Lower lobe of right lung (tissue), 2 donors: ENCODE measurements at regions not wholly inside any gene's neighbourhood (a gene's known extent, or its start where the extent isn't known, plus 50 kb on each side); places are given as distances from the start of the nearest gene placed in this dataset.

Experiments
- ATAC-seq, 2 donors: fragments of 200-7000 bp; cut with Tn5 transposase; one replicate each; pipeline ENCODE4 v1.9.1; 2020 to 2022; ENCODE audit warnings: mild to moderate bottlenecking in 2 of 2, moderate library complexity in 2 of 2
- DNase-seq: peaks from one replicate; pipeline ENCODE4 v3.0.0-alpha.2; 2020
- H3K27ac ChIP-seq: fragments of 200-600 bp; one replicate; pipeline ENCODE4 v1.8.0; 2022
- H3K27me3 ChIP-seq: fragments of 200-600 bp; one replicate; pipeline ENCODE4 v1.8.0; 2022; ENCODE audit warnings: low read depth
- H3K36me3 ChIP-seq: fragments of 200-600 bp; one replicate; pipeline ENCODE4 v1.8.0; 2022; ENCODE audit warnings: mild to moderate bottlenecking
- H3K4me1 ChIP-seq: fragments of 200-600 bp; one replicate; pipeline ENCODE4 v1.8.0; 2022
- H3K4me3 ChIP-seq: fragments of 200-600 bp; one replicate; pipeline ENCODE4 v1.8.0; 2022; ENCODE audit warnings: mild to moderate bottlenecking
- H3K9me3 ChIP-seq: fragments of 200-600 bp; one replicate; pipeline ENCODE4 v1.8.0; 2022
- intact Hi-C: fragments of 100-400 bp; cut with DNase I; formaldehyde crosslinking; loops from one replicate; pipeline ENCODE4 v1.11.0; 2022
- TF ChIP-seq, protein P1 (sequence below): fragments of 200-600 bp; IDR thresholded peaks from one replicate; pipeline ENCODE4 v1.8.0; 2022; ENCODE audit warnings: antibody characterized with exemption, mild to moderate bottlenecking
- donor health status: DM: no; HTN: yes; CAD: no; lungs with severe emphysema.

GRCh38 chr2:160925956-160926355 lies 234.3 kb upstream of the TANK start:
- Histone ChIP-seq H3K4me3 (no peak overlapping the region), H3K27ac (no peak overlapping the region), H3K4me1 (no peaks in the 10 kb centered on the region), H3K36me3 (no peaks in the 10 kb centered on the region), H3K9me3 (no peaks in the 10 kb centered on the region), H3K27me3 (no peaks in the 10 kb centered on the region)
- intact Hi-C loops, result no loop called here
- DNase-seq (no peak), ATAC-seq (no peak)
- TF ChIP-seq, protein P1, sequence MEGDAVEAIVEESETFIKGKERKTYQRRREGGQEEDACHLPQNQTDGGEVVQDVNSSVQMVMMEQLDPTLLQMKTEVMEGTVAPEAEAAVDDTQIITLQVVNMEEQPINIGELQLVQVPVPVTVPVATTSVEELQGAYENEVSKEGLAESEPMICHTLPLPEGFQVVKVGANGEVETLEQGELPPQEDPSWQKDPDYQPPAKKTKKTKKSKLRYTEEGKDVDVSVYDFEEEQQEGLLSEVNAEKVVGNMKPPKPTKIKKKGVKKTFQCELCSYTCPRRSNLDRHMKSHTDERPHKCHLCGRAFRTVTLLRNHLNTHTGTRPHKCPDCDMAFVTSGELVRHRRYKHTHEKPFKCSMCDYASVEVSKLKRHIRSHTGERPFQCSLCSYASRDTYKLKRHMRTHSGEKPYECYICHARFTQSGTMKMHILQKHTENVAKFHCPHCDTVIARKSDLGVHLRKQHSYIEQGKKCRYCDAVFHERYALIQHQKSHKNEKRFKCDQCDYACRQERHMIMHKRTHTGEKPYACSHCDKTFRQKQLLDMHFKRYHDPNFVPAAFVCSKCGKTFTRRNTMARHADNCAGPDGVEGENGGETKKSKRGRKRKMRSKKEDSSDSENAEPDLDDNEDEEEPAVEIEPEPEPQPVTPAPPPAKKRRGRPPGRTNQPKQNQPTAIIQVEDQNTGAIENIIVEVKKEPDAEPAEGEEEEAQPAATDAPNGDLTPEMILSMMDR, result no peak

- no peaks in the 10 kb centered on the region for H3K4me1 ChIP-seq
- TF ChIP-seq, protein P1, result no peak
- no peak overlapping the region for H3K27ac ChIP-seq
- DNase-seq (no peak), ATAC-seq (no peak)
- intact Hi-C loops, result no loop called here
- no peaks in the 10 kb centered on the region for H3K27me3 ChIP-seq
- no peaks in the 10 kb centered on the region for H3K36me3 ChIP-seq
- H3K9me3 ChIP-seq, result no peaks in the 10 kb centered on the region
- no peak overlapping the region for H3K4me3 ChIP-seq
Observed at GRCh38 chr2:160927324-160927723, 232.9 kb upstream of the TANK start.

DNA sequence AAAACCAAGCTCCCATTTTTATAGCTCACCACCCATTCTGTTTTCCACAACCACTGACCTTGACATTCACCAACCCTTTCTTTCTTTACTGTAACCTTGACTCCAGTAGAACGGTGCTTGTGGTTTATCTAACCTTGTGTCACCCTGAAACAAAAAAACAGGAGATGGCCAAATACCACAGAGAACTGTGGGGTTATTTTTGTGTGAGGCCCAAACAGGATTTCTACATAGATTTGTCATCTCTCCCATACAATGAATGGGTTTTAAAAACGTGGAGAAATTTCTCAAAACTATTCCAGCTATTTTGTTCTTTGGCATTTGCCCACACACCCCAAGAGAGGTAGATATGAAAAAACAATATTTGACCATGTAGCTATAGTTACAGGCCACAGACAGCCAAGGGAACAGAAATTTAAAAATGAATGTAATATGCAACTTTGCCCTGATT lies 231.3 kb upstream of the TANK start:
- Histone ChIP-seq H3K36me3 (no peaks in the 10 kb centered on the region), H3K27me3 (no peaks in the 10 kb centered on the region), H3K9me3 (no peaks in the 10 kb centered on the region), H3K27ac (no peak overlapping the region), H3K4me3 (no peak overlapping the region), H3K4me1 (no peaks in the 10 kb centered on the region)
- TF ChIP-seq, protein P1, result no peak
- no peak for ATAC-seq
- intact Hi-C loops, result no loop called here
- no peak for DNase-seq

GRCh38 chr2:160931531-160931930 lies 228.7 kb upstream of the TANK start:
- Histone ChIP-seq H3K4me1 (no peaks in the 10 kb centered on the region), H3K27ac (no peak overlapping the region), H3K36me3 (no peaks in the 10 kb centered on the region), H3K9me3 (no peaks in the 10 kb centered on the region), H3K4me3 (no peak overlapping the region), H3K27me3 (no peaks in the 10 kb centered on the region)
- DNase-seq (no peak), ATAC-seq (no peak)
- TF ChIP-seq, protein P1, result no peak
- intact Hi-C loops, result no loop called here

DNA sequence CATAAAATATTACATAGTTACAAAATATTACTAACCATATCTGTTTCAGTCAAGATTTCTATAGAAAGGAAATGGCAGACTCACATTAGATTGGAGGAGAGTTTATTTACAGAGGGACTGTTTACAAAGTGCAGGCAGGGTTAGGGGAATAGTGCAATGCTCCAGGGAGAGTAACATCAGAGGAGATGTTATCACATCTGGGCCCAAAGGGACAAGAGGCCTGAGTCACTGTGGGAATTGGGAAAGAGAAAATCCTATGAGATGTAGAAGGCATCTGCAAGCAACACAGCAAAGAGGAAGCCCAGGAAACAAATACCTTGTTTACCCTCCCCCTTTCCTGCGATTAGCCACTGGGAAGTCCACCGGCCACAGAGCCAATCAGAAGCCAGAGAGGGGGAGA lies 227.3 kb upstream of the TANK start:
- intact Hi-C loops, result no loop called here
- no peak for ATAC-seq
- no peak for DNase-seq
- no peaks in the 10 kb centered on the region for H3K9me3 ChIP-seq
- H3K4me3 ChIP-seq, result no peak overlapping the region
- no peaks in the 10 kb centered on the region for H3K4me1 ChIP-seq
- no peaks in the 10 kb centered on the region for H3K27me3 ChIP-seq
- no peaks in the 10 kb centered on the region for H3K36me3 ChIP-seq
- TF ChIP-seq, protein P1, result no peak
- H3K27ac ChIP-seq, result no peak overlapping the region

- DNase-seq, result no peak
- peak in 1 of 2 donors; percentile 21 for ATAC-seq
Observed at GRCh38 chr2:160934263-160934662, 226.0 kb upstream of the TANK start.

More at GRCh38 chr2:160934263-160934662, 226.0 kb upstream of the TANK start:
- Histone ChIP-seq H3K27ac (no peak overlapping the region), H3K27me3 (no peaks in the 10 kb centered on the region), H3K4me1 (no peaks in the 10 kb centered on the region), H3K9me3 (no peaks in the 10 kb centered on the region), H3K36me3 (no peaks in the 10 kb centered on the region), H3K4me3 (no peak overlapping the region)
- intact Hi-C loops, result no loop called here
- TF ChIP-seq, protein P1, result no peak
